Erythroblast (primary cell): ENCODE measurements at regions not wholly inside any gene's neighbourhood (a gene's known extent, or its start where the extent isn't known, plus 50 kb on each side); places are given as distances from the start of the nearest gene placed in this dataset.

ENCODE experiments used
- DNase-seq, 2 experiments: peaks; one replicate each; lab custom pipeline; 2025; lab: John Stamatoyannopoulos, UW
- GATA1 ChIP-seq: IDR thresholded peaks from 2 replicates; pipeline ENCODE4 v1.6.1; 2011; ENCODE audit warnings: low read depth, mild to moderate bottlenecking, control low read depth, low read length, moderate library complexity
- POLR2A ChIP-seq: IDR thresholded peaks from 2 replicates; pipeline ENCODE4 v1.6.1; 2011; ENCODE audit warnings: mild to moderate bottlenecking, low read length

DNA sequence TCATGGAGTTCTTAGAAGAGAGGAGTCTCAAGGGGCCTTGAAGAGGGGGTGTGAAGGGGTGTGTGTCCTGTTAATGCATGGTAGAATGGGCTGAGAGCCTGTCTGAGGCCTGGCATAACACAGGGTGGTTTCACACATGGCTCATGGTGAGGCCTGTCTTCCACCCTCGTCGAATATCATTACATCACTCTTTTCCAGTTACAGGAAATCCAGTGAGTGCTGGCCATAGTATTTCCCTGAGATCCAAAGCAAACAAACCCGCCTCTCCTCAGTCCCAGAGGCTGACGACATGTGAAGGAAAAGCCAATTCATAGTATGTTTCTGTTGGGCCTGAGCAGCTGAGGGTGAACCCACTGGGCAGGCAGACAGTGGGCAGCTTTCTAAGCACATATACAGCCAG, 159.4 kb upstream of the NR3C1 start:
- DNase-seq: no peak
- no peak for TF ChIP-seq POLR2A
- TF ChIP-seq GATA1: no peak

DNA sequence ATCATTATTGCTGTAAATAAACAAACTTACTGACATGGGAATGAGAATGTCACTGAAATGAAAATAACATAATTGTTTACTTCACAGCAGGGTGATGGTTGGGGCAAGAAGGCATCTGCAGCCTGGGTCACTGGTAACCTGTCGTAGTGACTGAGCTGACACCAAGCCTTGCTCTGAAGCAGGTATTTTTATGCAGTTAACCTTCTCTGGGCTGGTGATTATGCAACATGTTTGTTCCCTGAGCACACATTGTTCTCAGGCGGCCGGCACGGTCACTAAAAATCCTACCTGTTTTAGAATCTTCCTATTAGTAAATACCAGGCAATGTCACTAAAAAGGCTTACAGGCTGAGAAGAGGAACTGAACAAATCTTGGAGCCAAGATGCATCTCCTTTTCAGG, 157.7 kb upstream of the NR3C1 start:
- no peak for TF ChIP-seq GATA1
- no peak for TF ChIP-seq POLR2A
- DNase-seq: no peak

DNA sequence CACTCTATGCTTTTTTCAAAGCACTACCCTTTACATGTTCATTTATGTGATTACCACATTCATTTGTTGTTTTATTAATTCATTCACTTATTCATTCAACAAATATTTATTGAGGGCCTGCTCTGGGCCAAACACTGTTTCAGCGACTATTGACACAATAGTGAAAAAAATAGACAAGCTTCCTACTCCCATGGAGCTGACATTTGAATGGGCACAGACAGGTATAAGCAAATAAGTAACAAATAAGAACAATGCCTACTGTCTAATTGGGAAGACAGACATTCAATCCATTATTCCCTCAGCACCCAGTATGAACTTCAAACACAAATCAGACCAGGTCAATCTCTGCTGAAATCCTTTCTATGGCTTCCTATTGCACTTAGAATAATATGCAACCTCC, 156.9 kb upstream of the NR3C1 start:
- no peak for DNase-seq
- TF ChIP-seq POLR2A: no peak
- no peak for TF ChIP-seq GATA1

DNA sequence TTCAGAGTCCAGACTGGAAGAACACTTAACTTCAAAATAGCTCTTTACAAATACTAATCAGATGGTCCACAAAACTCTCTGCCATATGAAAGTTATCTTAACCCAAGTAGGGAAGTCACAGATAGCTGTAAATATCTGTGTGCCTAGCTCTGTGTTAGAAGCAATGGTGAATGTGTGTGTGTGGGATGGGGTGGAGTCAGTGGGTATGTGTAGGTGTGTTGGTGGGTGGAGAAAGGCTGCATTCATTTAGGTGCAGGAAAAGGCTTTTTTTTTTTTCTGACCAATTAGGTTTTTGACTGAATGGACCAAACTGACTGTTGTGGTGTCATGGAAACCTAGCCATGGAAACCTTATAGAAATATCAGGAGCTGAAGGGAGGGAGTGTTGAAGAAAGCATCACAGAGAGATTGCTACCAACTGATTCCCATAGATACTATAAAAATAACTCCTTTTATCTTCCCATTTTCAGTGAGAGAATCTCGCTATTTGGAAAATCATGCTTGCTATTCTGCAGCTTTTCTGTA, 156.2 kb upstream of the NR3C1 start:
- DNase-seq: no peak
- TF ChIP-seq POLR2A (no peak), GATA1 (no peak)

DNA sequence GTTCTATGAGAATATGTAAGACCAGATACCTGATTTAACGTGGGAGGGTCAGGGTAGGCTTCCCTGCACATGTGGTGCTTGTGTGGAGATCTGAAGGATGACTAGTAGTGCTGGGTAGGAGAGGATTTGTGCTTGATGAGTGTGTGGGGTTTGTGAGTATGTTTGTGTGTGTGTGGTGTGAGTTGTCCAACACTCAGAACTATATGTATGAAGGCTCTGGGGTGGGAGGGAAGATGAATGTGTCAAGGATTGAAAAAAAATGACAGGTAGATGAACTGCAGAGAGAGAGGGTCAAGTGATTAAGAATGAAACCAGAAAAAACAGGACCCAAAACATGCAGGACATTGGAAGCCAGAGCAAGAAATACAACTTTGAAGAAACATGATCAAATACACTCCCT, 154.6 kb upstream of the NR3C1 start:
- TF ChIP-seq GATA1 (no peak), POLR2A (no peak)
- DNase-seq: no peak

DNA sequence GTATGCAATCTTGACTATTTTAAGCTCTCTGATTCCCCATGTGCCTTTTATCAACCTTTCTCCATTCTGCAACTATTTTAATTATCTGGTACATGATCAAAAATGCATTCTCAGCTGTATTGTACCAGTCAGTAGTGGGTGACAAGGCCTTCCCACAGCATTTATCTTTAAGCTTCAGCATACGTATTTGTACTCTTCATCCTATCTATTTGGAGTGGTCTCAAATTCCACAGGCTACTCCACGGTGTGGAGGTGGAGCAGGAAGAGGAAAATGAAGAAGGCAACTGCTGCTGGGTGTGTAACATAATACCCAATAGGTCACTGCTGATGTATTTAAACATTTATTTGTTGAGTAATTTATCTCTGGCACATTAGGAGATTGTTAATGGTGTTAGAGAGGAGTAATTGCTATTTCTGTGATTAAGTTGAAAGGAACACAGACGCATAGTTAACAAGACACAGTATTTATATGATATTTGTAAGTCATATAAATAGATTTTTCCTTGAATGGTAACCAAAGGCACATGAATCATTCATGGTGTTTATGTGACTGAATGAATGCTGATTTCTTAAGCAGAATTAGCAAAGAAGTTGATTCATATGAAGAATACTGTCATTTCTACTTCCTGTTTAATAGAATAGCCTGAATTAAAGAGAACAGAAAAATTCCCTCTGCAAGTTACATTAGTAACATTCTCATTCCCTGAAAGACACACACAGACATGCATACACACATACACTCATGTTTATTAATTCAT, 153.8 kb upstream of the NR3C1 start:
- DNase-seq: peak in 1 of 2 experiments; percentile 2

DNA sequence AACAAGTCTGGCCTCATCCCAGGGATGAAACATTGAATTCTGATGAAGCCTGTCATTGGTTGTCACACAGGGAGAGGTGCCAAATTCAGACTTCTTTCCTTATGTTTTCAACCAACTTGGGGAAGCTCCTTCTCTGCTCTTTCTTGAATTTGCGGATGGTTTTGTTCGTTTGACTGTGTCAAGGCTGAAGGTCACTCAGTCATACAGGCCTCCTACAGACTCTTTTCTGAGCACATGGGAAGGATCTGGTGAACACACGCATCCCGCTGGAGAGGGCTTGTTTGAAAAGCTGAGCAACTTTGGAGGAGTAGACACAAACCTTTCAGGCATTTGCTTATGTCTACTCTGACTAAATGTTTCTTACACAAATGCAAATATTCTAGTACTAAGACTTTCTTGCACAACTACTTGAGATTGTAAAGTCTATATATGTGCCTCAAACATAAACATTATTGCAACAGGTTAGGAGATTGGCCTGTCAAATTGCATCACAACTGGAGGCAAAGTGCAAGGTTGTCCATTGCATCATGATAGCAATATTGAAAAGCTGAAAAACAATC, 151.5 kb upstream of the NR3C1 start:
- no peak for TF ChIP-seq GATA1
- TF ChIP-seq POLR2A: no peak

More for the DNA sequence above, 153.8 kb upstream of the NR3C1 start:
- TF ChIP-seq GATA1: no peak
- TF ChIP-seq POLR2A: no peak

DNA sequence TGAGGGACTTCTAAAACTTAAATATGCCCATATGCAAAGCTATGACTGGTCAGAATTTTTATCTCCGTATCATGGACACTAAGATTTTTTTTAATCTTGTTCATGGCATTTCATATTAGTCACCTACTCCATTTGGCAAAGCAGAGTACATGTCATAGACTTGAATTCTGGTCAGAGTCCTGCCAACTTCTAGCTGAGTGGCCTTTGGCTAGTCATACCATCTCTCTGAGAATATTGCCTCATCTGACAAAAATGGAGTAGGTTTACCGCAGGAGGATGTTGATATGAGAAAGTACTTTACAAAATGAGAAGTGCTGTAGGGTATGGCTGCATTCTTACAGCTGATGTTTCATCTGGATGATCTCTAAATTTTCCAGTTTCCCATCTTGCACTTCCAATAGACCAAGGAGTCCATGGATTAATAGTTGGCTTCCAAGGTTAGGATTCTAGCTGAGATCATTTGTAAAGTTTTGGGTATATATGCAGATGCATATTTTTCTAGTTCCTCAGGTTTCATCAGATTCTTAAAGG, 150.8 kb upstream of the NR3C1 start:
- DNase-seq: no peak
- TF ChIP-seq POLR2A (no peak), GATA1 (no peak)

More for the DNA sequence above, 151.5 kb upstream of the NR3C1 start:
- no peak for DNase-seq

DNA sequence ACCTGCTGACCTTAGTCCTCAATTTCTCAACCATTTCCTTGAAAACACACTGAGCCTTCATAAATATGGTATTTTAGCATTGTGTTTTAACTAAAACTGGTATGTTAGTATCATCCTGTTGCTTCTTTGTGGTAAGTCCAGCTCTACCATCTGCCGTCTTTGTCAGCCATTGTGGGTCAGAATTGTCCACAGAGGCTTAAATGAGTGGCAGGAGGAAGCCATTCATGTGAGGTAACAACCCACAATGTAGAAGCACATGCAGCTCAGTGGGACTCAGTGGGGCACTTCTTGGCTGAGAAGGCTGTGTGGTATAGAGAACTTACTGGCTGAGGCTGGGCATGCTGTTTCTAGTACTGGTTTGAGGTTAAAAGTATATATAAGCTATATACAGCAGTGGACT, 149.2 kb upstream of the NR3C1 start:
- TF ChIP-seq POLR2A: no peak
- DNase-seq: no peak

DNA sequence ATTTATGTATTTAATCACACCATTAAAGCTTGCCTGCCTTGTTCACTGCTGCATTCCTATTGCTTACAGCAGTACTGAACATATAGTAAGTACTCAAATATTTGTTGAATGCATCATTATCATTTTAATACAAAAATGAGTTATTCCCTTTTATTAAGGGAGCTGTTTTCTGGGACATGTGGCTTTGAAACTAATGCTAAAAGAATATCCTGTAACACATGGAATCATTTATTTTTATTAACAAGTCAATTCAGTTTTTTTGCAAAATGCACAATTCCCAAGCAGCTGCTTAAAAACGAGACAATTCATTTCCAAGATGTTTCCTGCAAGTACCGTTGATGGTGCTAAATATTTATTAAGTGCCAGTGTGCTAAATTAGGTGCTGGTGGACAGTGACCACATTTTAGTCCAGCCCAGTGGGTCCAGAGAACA, 148.3 kb upstream of the NR3C1 start:
- TF ChIP-seq POLR2A: no peak
- no peak for TF ChIP-seq GATA1

DNA sequence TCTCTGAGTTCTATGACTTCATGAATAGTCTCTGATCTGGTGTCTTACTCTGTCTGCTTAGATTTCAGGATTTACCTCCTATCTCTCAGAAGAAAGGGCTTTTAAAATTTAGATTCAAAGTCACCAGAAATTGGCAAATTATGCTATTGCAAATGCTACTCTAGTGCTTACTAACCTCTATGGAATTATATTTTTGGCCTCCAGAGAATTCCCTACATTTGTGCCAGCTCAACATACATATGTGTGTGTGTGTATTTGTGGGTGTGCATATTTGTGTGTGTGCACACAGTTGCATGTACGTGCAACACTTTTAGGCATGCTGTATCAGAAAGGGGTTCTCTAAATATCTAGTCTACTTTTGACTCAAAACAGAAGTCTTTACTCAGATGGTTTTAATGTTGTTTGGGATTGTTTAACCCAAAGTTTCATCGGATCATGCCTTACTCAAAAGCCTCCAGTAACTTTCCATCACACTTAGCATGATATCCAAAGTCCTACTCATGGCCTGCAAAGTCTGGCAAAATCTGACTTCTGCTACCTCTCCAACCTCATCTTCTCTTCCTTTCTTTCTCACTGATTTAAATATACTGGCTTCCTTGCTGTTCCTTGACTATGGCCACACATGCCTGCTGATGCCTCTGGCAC, 147.6 kb upstream of the NR3C1 start:
- no peak for DNase-seq

More for the DNA sequence above, 148.3 kb upstream of the NR3C1 start:
- no peak for DNase-seq

DNA sequence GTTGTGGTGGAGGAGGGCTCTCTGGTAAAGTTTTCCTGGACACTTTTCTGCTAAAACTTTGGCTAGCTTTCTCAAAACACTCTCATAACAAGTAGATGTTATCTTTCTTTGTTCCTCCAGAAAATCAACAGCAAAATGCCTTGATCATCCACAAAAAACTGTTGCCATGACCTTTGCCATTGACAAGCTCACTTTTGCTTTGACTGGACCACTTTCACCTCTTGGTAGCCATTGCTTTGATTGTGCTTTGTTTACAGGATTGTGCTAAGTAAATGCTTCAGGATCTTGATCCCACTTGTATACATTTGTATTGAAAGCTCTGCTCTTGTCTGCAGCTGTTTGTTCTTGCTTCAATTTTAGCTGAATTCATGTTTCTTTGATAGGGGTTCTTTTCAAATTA, 143.9 kb upstream of the NR3C1 start:
- no peak for DNase-seq
- TF ChIP-seq GATA1 (no peak), POLR2A (no peak)

More for the DNA sequence above, 147.6 kb upstream of the NR3C1 start:
- no peak for TF ChIP-seq GATA1
- TF ChIP-seq POLR2A: no peak

DNA sequence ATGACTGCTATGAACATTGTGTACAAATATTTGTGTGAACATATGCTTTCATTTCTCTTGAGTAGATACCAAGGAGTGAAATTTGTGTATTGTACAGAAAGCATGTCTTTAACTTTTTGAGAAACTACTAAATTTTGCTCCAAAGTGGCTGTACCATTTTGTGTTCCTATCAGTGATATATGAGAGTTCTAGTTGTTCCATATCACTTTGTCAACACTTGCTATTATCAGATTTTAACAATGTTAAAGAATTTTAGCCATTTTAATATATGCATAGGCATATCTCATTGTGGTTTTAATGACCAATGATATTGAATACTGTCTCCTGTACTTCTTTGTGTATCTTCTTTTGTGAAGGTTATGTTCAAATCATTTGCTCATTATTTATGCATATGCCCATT, 142.9 kb upstream of the NR3C1 start:
- TF ChIP-seq GATA1: no peak
- no peak for TF ChIP-seq POLR2A
- DNase-seq: no peak

DNA sequence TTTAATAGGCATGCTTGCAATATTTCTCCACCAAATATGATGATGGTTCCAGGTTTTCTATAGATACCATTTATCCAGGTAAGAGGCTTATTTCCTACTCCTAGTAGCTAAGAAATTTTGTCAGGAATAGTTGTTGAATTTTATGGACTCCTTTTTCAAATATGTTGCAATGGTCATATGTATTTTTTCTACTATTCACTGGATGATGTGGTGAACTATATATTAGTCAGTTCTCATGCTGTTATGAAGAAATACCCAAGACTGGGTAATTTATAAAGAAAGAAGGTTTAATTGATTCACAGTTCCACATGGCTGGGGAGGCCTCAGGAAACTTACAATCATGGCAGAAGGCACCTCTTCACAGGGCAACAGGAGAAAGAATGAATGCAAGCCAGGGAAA, 141.1 kb upstream of the NR3C1 start:
- no peak for TF ChIP-seq POLR2A
- TF ChIP-seq GATA1: no peak
- no peak for DNase-seq
